Esophagus muscularis mucosa (tissue), 4 donors: ENCODE measurements at regions not wholly inside any gene's neighbourhood (a gene's known extent, or its start where the extent isn't known, plus 50 kb on each side); places are given as distances from the start of the nearest gene placed in this dataset.

Experiments used
- DNase-seq: peaks from one replicate; pipeline ENCODE4 v3.0.0-alpha.2; 2017; ENCODE audit errors: extremely low spot score
- H3K27ac ChIP-seq, 4 donors: fragments of 200-600 bp; sonication (generic); replicated peaks in 1 of 4; 1 replicate in 3 of 4; 2 replicates in 1 of 4; pipeline ENCODE4 v1.5.1; 2016 to 2019; ENCODE audit warnings: mild to moderate bottlenecking in 1 of 4
- H3K27me3 ChIP-seq, 4 donors: fragments of 200-600 bp; sonication (generic); one replicate each; pipeline versions ENCODE4 v1.5.1 to v1.6.0; 2016 to 2019
- H3K36me3 ChIP-seq, 4 donors: fragments of 200-600 bp; sonication (generic); one replicate each; pipeline ENCODE4 v1.5.1; 2016 to 2019
- H3K4me1 ChIP-seq, 4 donors: fragments of 200-600 bp; sonication (generic); one replicate each; pipeline ENCODE4 v1.5.1; 2016 to 2019
- H3K4me3 ChIP-seq, 4 donors: fragments of 200-600 bp; sonication (generic); 1 replicate in 2 of 4; 2 replicates in 2 of 4; pipeline ENCODE4 v1.5.1; 2016 to 2019; ENCODE audit warnings: mild to moderate bottlenecking in 4 of 4, moderate library complexity in 1 of 4
- H3K9me3 ChIP-seq, 4 donors: fragments of 200-600 bp; sonication (generic); 1 replicate in 3 of 4; 2 replicates in 1 of 4; pipeline ENCODE4 v1.5.1; 2016 to 2019
- EP300 ChIP-seq: sonication (generic); formaldehyde crosslinking; IDR thresholded peaks from one replicate; pipeline ENCODE4 v1.6.1; 2017; ENCODE audit warnings: antibody characterized with exemption
- POLR2A ChIP-seq: fragments of 450-650 bp; IDR thresholded peaks from one replicate; pipeline ENCODE4 v1.6.1; 2017; ENCODE audit warnings: antibody characterized with exemption, moderate library complexity, mild to moderate bottlenecking, low read depth
- POLR2AphosphoS5 ChIP-seq, 2 donors: sonication (generic); formaldehyde crosslinking; IDR thresholded peaks; one replicate each; pipeline ENCODE4 v1.6.1; 2017; ENCODE audit warnings: antibody characterized with exemption in 2 of 2
- WGBS: methylation state at CpG from one replicate; pipeline ENCODE4 v1.1.5; 2018; 5-methylcytosine and 5-hydroxymethylcytosine counted together
- intact Hi-C: fragments of 100-400 bp; cut with DNase I; formaldehyde crosslinking; loops from one replicate; pipeline ENCODE4 v1.15.1; 2023
- TF ChIP-seq, protein P1 (sequence below), 3 experiments: fragments of 200-600 bp in 2 of 3; fragments of 450-650 bp in 1 of 3; sonication (generic) in 2 of 3; IDR thresholded peaks; one replicate each; pipeline ENCODE4 v1.5.1; 2017 to 2019; ENCODE audit warnings: antibody characterized with exemption in 3 of 3, mild to moderate bottlenecking in 2 of 3, moderate library complexity in 1 of 3

DNA sequence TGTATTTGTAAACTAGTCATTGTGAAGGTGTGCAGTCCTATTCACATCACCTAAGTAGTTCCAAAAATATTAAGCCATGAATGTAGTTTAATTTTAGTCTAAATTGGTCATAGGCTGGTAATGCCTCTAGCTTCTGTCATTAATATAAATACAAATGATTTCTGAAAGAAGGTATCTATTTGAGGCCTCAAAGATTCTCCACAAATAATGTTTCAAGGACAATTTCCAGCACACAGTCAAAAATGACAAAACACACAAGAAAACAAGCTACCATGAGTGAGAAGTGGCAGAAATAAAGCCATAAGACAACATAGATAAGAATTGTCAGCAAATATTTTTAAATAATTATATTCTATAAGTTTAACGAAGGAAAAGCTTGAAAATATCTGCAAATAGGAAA, 66.7 kb upstream of the PDK4 start:
- TF ChIP-seq, protein P1, sequence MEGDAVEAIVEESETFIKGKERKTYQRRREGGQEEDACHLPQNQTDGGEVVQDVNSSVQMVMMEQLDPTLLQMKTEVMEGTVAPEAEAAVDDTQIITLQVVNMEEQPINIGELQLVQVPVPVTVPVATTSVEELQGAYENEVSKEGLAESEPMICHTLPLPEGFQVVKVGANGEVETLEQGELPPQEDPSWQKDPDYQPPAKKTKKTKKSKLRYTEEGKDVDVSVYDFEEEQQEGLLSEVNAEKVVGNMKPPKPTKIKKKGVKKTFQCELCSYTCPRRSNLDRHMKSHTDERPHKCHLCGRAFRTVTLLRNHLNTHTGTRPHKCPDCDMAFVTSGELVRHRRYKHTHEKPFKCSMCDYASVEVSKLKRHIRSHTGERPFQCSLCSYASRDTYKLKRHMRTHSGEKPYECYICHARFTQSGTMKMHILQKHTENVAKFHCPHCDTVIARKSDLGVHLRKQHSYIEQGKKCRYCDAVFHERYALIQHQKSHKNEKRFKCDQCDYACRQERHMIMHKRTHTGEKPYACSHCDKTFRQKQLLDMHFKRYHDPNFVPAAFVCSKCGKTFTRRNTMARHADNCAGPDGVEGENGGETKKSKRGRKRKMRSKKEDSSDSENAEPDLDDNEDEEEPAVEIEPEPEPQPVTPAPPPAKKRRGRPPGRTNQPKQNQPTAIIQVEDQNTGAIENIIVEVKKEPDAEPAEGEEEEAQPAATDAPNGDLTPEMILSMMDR (IDR thresholded peaks at IDR 0.05) = no peak
- TF ChIP-seq POLR2AphosphoS5 (IDR thresholded peaks at IDR 0.05) (no peak), POLR2A (no peak), EP300 (no peak)
- WGBS = 70% methylated on average over 1 of the region's 1 CpG
- intact Hi-C loops = no loop called here

DNA sequence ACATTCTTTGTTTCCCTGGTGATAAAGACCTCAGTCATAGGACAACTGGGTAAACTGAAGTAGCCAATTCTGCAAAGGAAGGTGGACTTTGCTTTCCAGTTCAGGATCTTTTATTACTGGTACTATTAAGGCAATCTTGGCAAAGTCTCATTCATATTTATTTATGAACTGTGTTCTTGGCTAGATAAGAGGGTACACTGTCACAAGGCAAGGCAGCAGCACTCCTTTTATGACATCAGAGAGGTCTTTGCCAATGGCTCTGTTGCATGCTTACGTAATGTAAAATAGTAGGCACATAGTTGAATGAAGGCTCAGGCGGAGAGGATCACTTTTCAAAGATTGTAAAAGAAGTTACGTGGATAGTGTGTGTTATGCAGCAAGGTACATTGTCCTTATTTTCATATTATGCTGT, 63.7 kb upstream of the PDK4 start:
- no peak for DNase-seq
- 71% methylated on average over 3 of the region's 3 CpGs for WGBS
- H3K4me3 ChIP-seq = no peak overlapping the region
- no peak for TF ChIP-seq EP300
- TF ChIP-seq, protein P1 (IDR thresholded peaks at IDR 0.05) = no peak
- TF ChIP-seq POLR2AphosphoS5 (IDR thresholded peaks at IDR 0.05) = peak; percentile 45 to 49
- no peak for TF ChIP-seq POLR2A
- intact Hi-C loops = no loop called here
- H3K9me3 ChIP-seq = peaks cover 0 to 9% (median 3%) of the 10 kb centered on the region in 4 donors
- H3K27ac ChIP-seq = no peak overlapping the region
- peaks cover 0 to 7% (median 3%) of the 10 kb centered on the region in 4 donors for H3K4me1 ChIP-seq
- no peaks in the 10 kb centered on the region for H3K36me3 ChIP-seq
- H3K27me3 ChIP-seq = no peaks in the 10 kb centered on the region

More for the DNA sequence above, 66.7 kb upstream of the PDK4 start:
- H3K27ac ChIP-seq = no peak overlapping the region
- H3K4me1 ChIP-seq = peaks cover 0 to 7% (median 3%) of the 10 kb centered on the region in 4 donors
- no peak overlapping the region for H3K4me3 ChIP-seq
- no peak for DNase-seq
- H3K36me3 ChIP-seq = no peaks in the 10 kb centered on the region
- peaks cover 0 to 9% (median 3%) of the 10 kb centered on the region in 4 donors for H3K9me3 ChIP-seq
- H3K27me3 ChIP-seq = no peaks in the 10 kb centered on the region

- peaks cover 0 to 9% (median 3%) of the 10 kb centered on the region in 4 donors for H3K9me3 ChIP-seq
- 62% methylated on average over 7 of the region's 7 CpGs for WGBS
- intact Hi-C loops = no loop called here
Observed at GRCh38 chr7:95658676-95659075, 62.4 kb upstream of the PDK4 start.

GRCh38 chr7:95649546-95649945, 53.2 kb upstream of the PDK4 start:
- 62% methylated on average over 3 of the region's 3 CpGs for WGBS

More at GRCh38 chr7:95658676-95659075, 62.4 kb upstream of the PDK4 start:
- Histone ChIP-seq H3K36me3 (no peaks in the 10 kb centered on the region), H3K27ac (no peak overlapping the region), H3K4me3 (no peak overlapping the region), H3K4me1 (peaks cover 0 to 7% (median 3%) of the 10 kb centered on the region in 4 donors), H3K27me3 (no peaks in the 10 kb centered on the region)
- TF ChIP-seq, protein P1 (IDR thresholded peaks at IDR 0.05) = no peak
- TF ChIP-seq POLR2AphosphoS5 (IDR thresholded peaks at IDR 0.05) = no peak
- no peak for TF ChIP-seq EP300
- TF ChIP-seq POLR2A = no peak
- DNase-seq = no peak

More at GRCh38 chr7:95649546-95649945, 53.2 kb upstream of the PDK4 start:
- H3K4me1 ChIP-seq = no peaks in the 10 kb centered on the region
- no peaks in the 10 kb centered on the region for H3K9me3 ChIP-seq
- intact Hi-C loops = no loop called here
- no peak for TF ChIP-seq POLR2A
- no peak for TF ChIP-seq EP300
- TF ChIP-seq, protein P1 (IDR thresholded peaks at IDR 0.05) = no peak
- TF ChIP-seq POLR2AphosphoS5 (IDR thresholded peaks at IDR 0.05) = no peak
- no peak overlapping the region for H3K4me3 ChIP-seq
- no peaks in the 10 kb centered on the region for H3K27me3 ChIP-seq
- no peak for DNase-seq
- no peaks in the 10 kb centered on the region for H3K36me3 ChIP-seq
- H3K27ac ChIP-seq = no peak overlapping the region
